Effector memory CD4-positive, alpha-beta T cell (primary cell): ENCODE measurements at regions not wholly inside any gene's neighbourhood (a gene's known extent, or its start where the extent isn't known, plus 50 kb on each side); places are given as distances from the start of the nearest gene placed in this dataset.

Source experiments
- DNase-seq, 3 donors: peaks; one replicate each; pipeline ENCODE4 v3.0.0-alpha.2; 2020
- H3K27ac ChIP-seq: 2 replicates; pipeline ENCODE4 v1.7.0; 2013; ENCODE audit warnings: mild to moderate bottlenecking, low read length, moderate library complexity; ENCODE audit not compliant: insufficient read depth, poor library complexity, severe bottlenecking
- H3K27me3 ChIP-seq: replicated peaks from 2 replicates; pipeline ENCODE4 v1.7.0; 2013; ENCODE audit warnings: mild to moderate bottlenecking, low read length; ENCODE audit not compliant: insufficient read depth, control insufficient read depth, poor library complexity, severe bottlenecking
- H3K36me3 ChIP-seq: 2 replicates; pipeline ENCODE4 v1.7.0; 2013; ENCODE audit warnings: mild to moderate bottlenecking, low read length, moderate library complexity; ENCODE audit not compliant: control insufficient read depth, insufficient read depth
- H3K4me1 ChIP-seq: 2 replicates; pipeline ENCODE4 v1.7.0; 2013; ENCODE audit warnings: low read length, mild to moderate bottlenecking; ENCODE audit not compliant: control insufficient read depth, insufficient read depth, poor library complexity, severe bottlenecking
- H3K4me3 ChIP-seq: 2 replicates; pipeline ENCODE4 v1.7.0; 2013; ENCODE audit warnings: low read length, low read depth, mild to moderate bottlenecking; ENCODE audit not compliant: insufficient read depth, poor library complexity, severe bottlenecking
- H3K9me3 ChIP-seq: 2 replicates; pipeline ENCODE4 v1.7.0; 2013; ENCODE audit warnings: mild to moderate bottlenecking, low read length, moderate library complexity; ENCODE audit not compliant: control insufficient read depth

- H3K4me1 ChIP-seq, result no peaks in the 10 kb centered on the region
- no peak overlapping the region for H3K4me3 ChIP-seq
- DNase-seq, result no peak
- no peaks in the 10 kb centered on the region for H3K9me3 ChIP-seq
- H3K27ac ChIP-seq, result no peak overlapping the region
- no peaks in the 10 kb centered on the region for H3K27me3 ChIP-seq
- no peaks in the 10 kb centered on the region for H3K36me3 ChIP-seq
Measured at GRCh38 chr14:66120402-66120801, 365.8 kb upstream of the CCDC196 start.

- Histone ChIP-seq H3K9me3 (no peaks in the 10 kb centered on the region), H3K27me3 (no peaks in the 10 kb centered on the region), H3K36me3 (no peaks in the 10 kb centered on the region), H3K27ac (no peak overlapping the region), H3K4me3 (no peak overlapping the region), H3K4me1 (no peaks in the 10 kb centered on the region)
- no peak for DNase-seq
Measured at GRCh38 chr14:66121859-66122258, 364.3 kb upstream of the CCDC196 start.

- no peak overlapping the region for H3K4me3 ChIP-seq
- H3K9me3 ChIP-seq, result no peaks in the 10 kb centered on the region
- DNase-seq, result no peak
- H3K27ac ChIP-seq, result no peak overlapping the region
- H3K36me3 ChIP-seq, result no peaks in the 10 kb centered on the region
- H3K27me3 ChIP-seq, result no peaks in the 10 kb centered on the region
- no peaks in the 10 kb centered on the region for H3K4me1 ChIP-seq
Measured at GRCh38 chr14:66129224-66129623, 356.9 kb upstream of the CCDC196 start.

GRCh38 chr14:66131111-66131510 lies 355.1 kb upstream of the CCDC196 start:
- no peaks in the 10 kb centered on the region for H3K36me3 ChIP-seq
- H3K4me1 ChIP-seq, result no peaks in the 10 kb centered on the region
- H3K9me3 ChIP-seq, result no peaks in the 10 kb centered on the region
- no peak overlapping the region for H3K27ac ChIP-seq
- no peak for DNase-seq
- H3K4me3 ChIP-seq, result no peak overlapping the region
- H3K27me3 ChIP-seq, result no peaks in the 10 kb centered on the region

- no peaks in the 10 kb centered on the region for H3K9me3 ChIP-seq
- H3K4me1 ChIP-seq, result no peaks in the 10 kb centered on the region
- H3K27ac ChIP-seq, result no peak overlapping the region
- H3K4me3 ChIP-seq, result no peak overlapping the region
- no peaks in the 10 kb centered on the region for H3K27me3 ChIP-seq
- no peak for DNase-seq
- H3K36me3 ChIP-seq, result no peaks in the 10 kb centered on the region
Measured at GRCh38 chr14:66133666-66134065, 352.5 kb upstream of the CCDC196 start.

GRCh38 chr14:66135831-66136230 lies 350.3 kb upstream of the CCDC196 start:
- no peaks in the 10 kb centered on the region for H3K9me3 ChIP-seq
- no peak overlapping the region for H3K4me3 ChIP-seq
- no peaks in the 10 kb centered on the region for H3K36me3 ChIP-seq
- DNase-seq, result no peak
- no peaks in the 10 kb centered on the region for H3K4me1 ChIP-seq
- H3K27me3 ChIP-seq, result no peaks in the 10 kb centered on the region
- H3K27ac ChIP-seq, result no peak overlapping the region

- Histone ChIP-seq H3K4me1 (no peaks in the 10 kb centered on the region), H3K9me3 (no peaks in the 10 kb centered on the region), H3K27me3 (no peaks in the 10 kb centered on the region), H3K36me3 (no peaks in the 10 kb centered on the region), H3K4me3 (no peak overlapping the region), H3K27ac (no peak overlapping the region)
- no peak for DNase-seq
Measured at GRCh38 chr14:66137081-66137480, 349.1 kb upstream of the CCDC196 start.

- no peak for DNase-seq
- H3K4me3 ChIP-seq, result no peak overlapping the region
- no peaks in the 10 kb centered on the region for H3K36me3 ChIP-seq
- no peaks in the 10 kb centered on the region for H3K4me1 ChIP-seq
- H3K9me3 ChIP-seq, result no peaks in the 10 kb centered on the region
- no peaks in the 10 kb centered on the region for H3K27me3 ChIP-seq
- H3K27ac ChIP-seq, result no peak overlapping the region
Measured at GRCh38 chr14:66139432-66139831, 346.7 kb upstream of the CCDC196 start.

GRCh38 chr14:66140213-66140918 lies 345.8 kb upstream of the CCDC196 start:
- no peaks in the 10 kb centered on the region for H3K9me3 ChIP-seq
- H3K4me1 ChIP-seq, result no peaks in the 10 kb centered on the region
- no peak for DNase-seq
- no peaks in the 10 kb centered on the region for H3K36me3 ChIP-seq
- H3K27ac ChIP-seq, result no peak overlapping the region
- H3K4me3 ChIP-seq, result no peak overlapping the region
- H3K27me3 ChIP-seq, result no peaks in the 10 kb centered on the region

GRCh38 chr14:66140963-66141362 lies 345.2 kb upstream of the CCDC196 start:
- Histone ChIP-seq H3K36me3 (no peaks in the 10 kb centered on the region), H3K9me3 (no peaks in the 10 kb centered on the region), H3K27me3 (no peaks in the 10 kb centered on the region), H3K4me3 (no peak overlapping the region), H3K4me1 (no peaks in the 10 kb centered on the region), H3K27ac (no peak overlapping the region)
- no peak for DNase-seq
